SK-N-SH (cell line): ENCODE measurements at regions not wholly inside any gene's neighbourhood (a gene's known extent, or its start where the extent isn't known, plus 50 kb on each side); places are given as distances from the start of the nearest gene placed in this dataset.
A peak's percentile ranks its signal among the peaks of the same experiment; 100 is the strongest.

Experiments used
- CTCF ChIA-PET: fragments of 300-600, 350-600 bp; formaldehyde crosslinking; extraction: SDS; loops from one replicate; lab custom pipeline; 2021; lab: Yijun Ruan, JAX
- POLR2A ChIA-PET: fragments of 350-600 bp; sonication (Branson Sonifier 250); formaldehyde crosslinking; extraction: SDS; loops from one replicate; lab custom pipeline; 2020; ENCODE audit warnings: antibody characterized with exemption, inconsistent platforms; lab: Yijun Ruan, JAX
- DNase-seq: peaks from one replicate; pipeline ENCODE4 v3.0.0; 2012
- H2AFZ ChIP-seq: fragments of 200-600 bp; sonication (generic); 2 replicates; pipeline ENCODE4 v1.8.1; 2016; ENCODE audit warnings: antibody characterized with exemption, mild to moderate bottlenecking, low read depth
- H3F3A ChIP-seq: fragments of 200-600 bp; sonication (generic); replicated peaks from 2 replicates; pipeline ENCODE3; 2016; ENCODE audit warnings: antibody characterized with exemption, mild to moderate bottlenecking; ENCODE audit not compliant: insufficient read depth
- H3K27ac ChIP-seq, 2 experiments: fragments of 200-500 bp in 1 of 2; fragments of 200-600 bp in 1 of 2; sonication (Bioruptor generic) in 1 of 2; sonication (generic), shearing (Covaris generic) in 1 of 2; 2 replicates each; pipeline versions ENCODE4 v1.5.1 to v1.6.1; 2014 to 2016; ENCODE audit warnings: low read depth in 2 of 2, inconsistent platforms in 1 of 2, low read length in 1 of 2, mild to moderate bottlenecking in 1 of 2, mixed read lengths in 1 of 2
- H3K27me3 ChIP-seq: fragments of 200-600 bp; sonication (generic), shearing (Covaris generic); 2 replicates; pipeline ENCODE4 v1.6.1; 2016; ENCODE audit warnings: mixed run types; ENCODE audit not compliant: insufficient read depth
- H3K36me3 ChIP-seq, 2 experiments: fragments of 200-500 bp in 1 of 2; fragments of 200-600 bp in 1 of 2; sonication (Bioruptor generic) in 1 of 2; sonication (generic) in 1 of 2; replicated peaks in 1 of 2; 2 replicates each; pipeline versions ENCODE3 to v1.5.1; 2014 to 2016; ENCODE audit warnings: low read length in 1 of 2, mild to moderate bottlenecking in 1 of 2; ENCODE audit not compliant: insufficient read depth in 2 of 2, control insufficient read depth in 1 of 2
- H3K4me1 ChIP-seq, 2 experiments: fragments of 200-500 bp in 1 of 2; fragments of 200-600 bp in 1 of 2; sonication (Bioruptor generic) in 1 of 2; sonication (generic), shearing (Covaris generic) in 1 of 2; 2 replicates each; pipeline versions ENCODE4 v1.5.1 to v1.6.1; 2014 to 2016; ENCODE audit warnings: low read depth in 1 of 2, low read length in 1 of 2, mixed run types in 1 of 2; ENCODE audit not compliant: insufficient read depth in 2 of 2, control insufficient read depth in 1 of 2
- H3K4me2 ChIP-seq: fragments of 200-600 bp; sonication (generic), shearing (Covaris generic); 2 replicates; pipeline ENCODE4 v1.6.1; 2017; ENCODE audit warnings: mixed run types
- H3K4me3 ChIP-seq, 2 experiments: fragments of 200-500 bp in 1 of 2; fragments of 200-600 bp in 1 of 2; sonication (Bioruptor generic) in 1 of 2; sonication (generic), shearing (Covaris generic) in 1 of 2; 2 replicates each; pipeline versions ENCODE4 v1.5.1 to v1.8.1; 2014 to 2016; ENCODE audit warnings: low read depth in 2 of 2, inconsistent platforms in 1 of 2, low read length in 1 of 2, mild to moderate bottlenecking in 1 of 2, mixed read lengths in 1 of 2, moderate library complexity in 1 of 2
- H3K79me2 ChIP-seq: fragments of 200-600 bp; sonication (generic); 2 replicates; pipeline ENCODE4 v1.8.1; 2017; ENCODE audit warnings: mild to moderate bottlenecking; ENCODE audit not compliant: insufficient read depth
- H3K9ac ChIP-seq: fragments of 200-600 bp; sonication (generic); 2 replicates; pipeline ENCODE4 v1.6.1; 2017; ENCODE audit warnings: mixed run types
- H3K9me2 ChIP-seq: fragments of 200-600 bp; sonication (generic); 2 replicates; pipeline ENCODE4 v1.6.1; 2017; ENCODE audit warnings: mixed run types
- H3K9me3 ChIP-seq: fragments of 200-600 bp; sonication (generic); 2 replicates; pipeline ENCODE4 v1.6.1; 2017; ENCODE audit warnings: mixed run types, mild to moderate bottlenecking, moderate library complexity
- H4K20me1 ChIP-seq: fragments of 200-600 bp; sonication (generic); 2 replicates; pipeline ENCODE4 v1.6.1; 2017; ENCODE audit warnings: mild to moderate bottlenecking, mixed run types; ENCODE audit not compliant: insufficient read depth
- ELF1 ChIP-seq: IDR thresholded peaks from 2 replicates; pipeline ENCODE4 v1.4.0; 2012
- EP300 ChIP-seq, 2 experiments: IDR thresholded peaks; 2 replicates each; pipeline versions ENCODE4 v1.4.0 to v1.6.1; 2012; ENCODE audit warnings: borderline replicate concordance in 1 of 2, low read depth in 1 of 2, low read length in 1 of 2
- FOXM1 ChIP-seq: IDR thresholded peaks from 2 replicates; pipeline ENCODE4 v1.4.0; 2012; ENCODE audit warnings: low read depth, mild to moderate bottlenecking
- GATA2 ChIP-seq: sonication (generic); formaldehyde crosslinking; IDR thresholded peaks from 2 replicates; pipeline ENCODE4 v1.5.0; 2020; ENCODE audit warnings: mild to moderate bottlenecking, missing genetic modification reagents
- MAX ChIP-seq: IDR thresholded peaks from 2 replicates; pipeline ENCODE4 v1.4.0; 2012; ENCODE audit warnings: low read depth
- NFIC ChIP-seq: IDR thresholded peaks from 2 replicates; pipeline ENCODE4 v1.4.0; 2012; ENCODE audit warnings: borderline replicate concordance
- PBX3 ChIP-seq: IDR thresholded peaks from 2 replicates; pipeline ENCODE4; 2012
- POLR2AphosphoS5 ChIP-seq: IDR thresholded peaks from 2 replicates; pipeline ENCODE4 v1.6.1; 2012; ENCODE audit warnings: low read depth, low read length
- RCOR1 ChIP-seq: fragments of 150-350 bp; IDR thresholded peaks from 2 replicates; pipeline ENCODE4 v1.6.1; 2017; ENCODE audit warnings: antibody characterized with exemption, low read length
- RFX5 ChIP-seq: IDR thresholded peaks from 2 replicates; pipeline ENCODE4 v1.6.1; 2012; ENCODE audit warnings: mild to moderate bottlenecking, improper control_type of control experiment, low read length
- RXRA ChIP-seq: IDR thresholded peaks from 2 replicates; pipeline ENCODE4 v1.4.0; 2012; ENCODE audit warnings: low read depth, mild to moderate bottlenecking, borderline replicate concordance
- TAF1 ChIP-seq: IDR thresholded peaks from 2 replicates; pipeline ENCODE4 v1.6.1; 2012; ENCODE audit warnings: low read depth, mild to moderate bottlenecking, low read length, moderate library complexity, borderline replicate concordance
- TCF12 ChIP-seq: IDR thresholded peaks from 2 replicates; pipeline ENCODE4 v1.4.0; 2012
- TEAD4 ChIP-seq: IDR thresholded peaks from 2 replicates; pipeline ENCODE4 v1.4.0; 2012; ENCODE audit warnings: mild to moderate bottlenecking, borderline replicate concordance; ENCODE audit not compliant: insufficient read depth
- ZBTB33 ChIP-seq: IDR thresholded peaks from 2 replicates; pipeline ENCODE4 v1.4.0; 2012; ENCODE audit warnings: low read depth, borderline replicate concordance
- WGBS: methylation state at CpG from one replicate; pipeline ENCODE4 v1.1.6; 2017; ENCODE audit warnings: low lambda C conversion rate; 5-methylcytosine and 5-hydroxymethylcytosine counted together

GRCh38 chr21:38165466-38166172 is 91.2 kb upstream of the KCNJ15 start:
- 16% methylated on average over 9 of the region's 10 CpGs for WGBS
- Histone ChIP-seq H3K4me2 (no peak overlapping the region), H3F3A (no peaks in the 10 kb centered on the region), H3K27ac (no peak overlapping the region), H3K9ac (no peak overlapping the region), H3K9me2 (no peaks in the 10 kb centered on the region), H3K79me2 (no peaks in the 10 kb centered on the region), H2AFZ (no peak overlapping the region), H3K36me3 (no peaks in the 10 kb centered on the region), H3K4me1 (peaks cover 0 to 13% of the 10 kb centered on the region in 2 experiments; a peak in 1 of 4 replicates), H3K4me3 (no peak overlapping the region), H4K20me1 (no peaks in the 10 kb centered on the region), H3K27me3 (no peaks in the 10 kb centered on the region), H3K9me3 (no peaks in the 10 kb centered on the region)
- ChIA-PET CTCF (interaction anchor here (1.2 to 5.0 kb wide), 2 partner anchors 53 to 191 kb away, joined by 5 to 28 read pairs; no protein-coding TSS in a partner anchor), POLR2A (no interaction called here)
- TF ChIP-seq RCOR1 (no peak), MAX (peak; percentile 26; the same call in 1 of the 2 replicates), POLR2AphosphoS5 (peak; percentile 61), ZBTB33 (no peak), TEAD4 (peak; percentile 42; the same call in 1 of the 2 replicates), EP300 (IDR thresholded peaks at IDR 0.05; ENCODE audit: borderline replicate concordance in 1 of 2, low read depth in 1 of 2, low read length in 1 of 2) (peak; percentile 23 to 47; a peak in 2 of 4 replicates), FOXM1 (no peak), TCF12 (peak; percentile 98), ELF1 (no peak), GATA2 (CRISPR knock-in tag) (0 out of 2 replicates have a peak, but pooled peaks have one; percentile 28), NFIC (peak; percentile 68), PBX3 (peak; percentile 84)
- DNase-seq, result peak; percentile 26

GRCh38 chr21:38166173-38166535 is 90.6 kb upstream of the KCNJ15 start:
- TF ChIP-seq RXRA (no peak), ELF1 (no peak), TCF12 (no peak), TEAD4 (no peak), RFX5 (no peak), ZBTB33 (no peak), POLR2AphosphoS5 (no peak), TAF1 (no peak)
- TF ChIP-seq, all 33 proteins: peak for 0
- Histone ChIP-seq H4K20me1 (no peaks in the 10 kb centered on the region), H3K9ac (no peak overlapping the region), H3K79me2 (no peaks in the 10 kb centered on the region), H3F3A (no peaks in the 10 kb centered on the region), H3K27ac (no peak overlapping the region), H3K27me3 (no peaks in the 10 kb centered on the region), H3K36me3 (no peaks in the 10 kb centered on the region), H3K9me3 (no peaks in the 10 kb centered on the region), H3K9me2 (no peaks in the 10 kb centered on the region), H3K4me2 (no peak overlapping the region), H3K4me1 (peaks cover 0 to 13% of the 10 kb centered on the region in 2 experiments; a peak in 1 of 4 replicates), H3K4me3 (no peak overlapping the region), H2AFZ (no peak overlapping the region)
- WGBS, result 26% methylated on average over 7 of the region's 7 CpGs
- CTCF ChIA-PET, result interaction anchor here (1.2 to 5.0 kb wide), 4 partner anchors 10 to 190 kb away, joined by 4 to 28 read pairs (median 8); no protein-coding TSS in a partner anchor
- POLR2A ChIA-PET, result no interaction called here
- peak; percentile 8 for DNase-seq
